B cell (primary cell): ENCODE measurements at regions not wholly inside any gene's neighbourhood (a gene's known extent, or its start where the extent isn't known, plus 50 kb on each side); places are given as distances from the start of the nearest gene placed in this dataset.

Experiments used
- ATAC-seq: fragments of 200-7000 bp; cut with Tn5 transposase; one replicate; pipeline ENCODE4 v1.10.0; 2021; ENCODE audit warnings: low read depth, mild to moderate bottlenecking, moderate number of reproducible peaks, moderate library complexity
- CTCF ChIA-PET: fragments of 350-600 bp; sonication (Branson Sonifier 250); formaldehyde crosslinking; loops from one replicate; lab custom pipeline; 2021; ENCODE audit warnings: antibody characterized with exemption, inconsistent platforms; lab: Charles Lee
- POLR2A ChIA-PET: fragments of 350-600 bp; sonication (Branson Sonifier 250); formaldehyde crosslinking; loops from one replicate; lab custom pipeline; 2021; ENCODE audit warnings: antibody characterized with exemption; lab: Charles Lee
- DNase-seq: peaks from one replicate; pipeline ENCODE4 v3.0.0; 2013
- H2AFZ ChIP-seq: 2 replicates; pipeline ENCODE4 v1.6.1; 2012; ENCODE audit warnings: mild to moderate bottlenecking, low read depth, low read length; ENCODE audit not compliant: insufficient read depth, poor library complexity, severe bottlenecking
- H3K27ac ChIP-seq, 2 donors: 1 replicate in 1 of 2; 2 replicates in 1 of 2; pipeline ENCODE4 v1.5.1; 2012 to 2013; ENCODE audit warnings: low read length in 2 of 2, mild to moderate bottlenecking in 2 of 2, moderate library complexity in 1 of 2
- H3K27me3 ChIP-seq, 4 experiments: fragments of 200-600 bp in 1 of 4; sonication (generic) in 1 of 4; replicated peaks in 1 of 4; 1 replicate in 2 of 4; 2 replicates in 2 of 4; pipeline versions ENCODE4 v1.6.1 to v1.7.0; 2013 to 2016; ENCODE audit warnings: low read length in 3 of 4, mild to moderate bottlenecking in 2 of 4, mixed read lengths in 1 of 4, moderate library complexity in 1 of 4; ENCODE audit not compliant: insufficient read depth in 4 of 4, control insufficient read depth in 3 of 4; ENCODE audit errors: control extremely low read depth in 1 of 4
- H3K36me3 ChIP-seq, 2 experiments: replicated peaks in 1 of 2; 1 replicate in 1 of 2; 2 replicates in 1 of 2; pipeline versions ENCODE4 v1.6.1 to v1.7.1; 2013; ENCODE audit warnings: low read length in 1 of 2; ENCODE audit not compliant: insufficient read depth in 2 of 2, control insufficient read depth in 1 of 2; ENCODE audit errors: control extremely low read depth in 1 of 2, extremely low read depth in 1 of 2
- H3K4me1 ChIP-seq, 2 donors: fragments of 200-600 bp in 1 of 2; sonication (generic) in 1 of 2; 1 replicate in 1 of 2; 2 replicates in 1 of 2; pipeline versions ENCODE4 v1.5.1 to v1.6.1; 2013 to 2017; ENCODE audit warnings: low read length in 2 of 2; ENCODE audit not compliant: control insufficient read depth in 2 of 2, insufficient read depth in 2 of 2
- H3K4me2 ChIP-seq: replicated peaks from 2 replicates; pipeline ENCODE3; 2012; ENCODE audit warnings: mild to moderate bottlenecking, low read depth, low read length; ENCODE audit not compliant: poor library complexity, severe bottlenecking
- H3K4me3 ChIP-seq, 5 experiments: fragments of 200-600 bp in 1 of 5; sonication (generic) in 1 of 5; 1 replicate in 3 of 5; 2 replicates in 2 of 5; pipeline versions ENCODE4 v1.5.1 to v1.7.0; 2011 to 2016; ENCODE audit warnings: low read length in 4 of 5, mild to moderate bottlenecking in 4 of 5, low read depth in 2 of 5, control low read depth in 1 of 5, moderate library complexity in 1 of 5; ENCODE audit not compliant: insufficient read depth in 1 of 5; ENCODE audit errors: control extremely low read depth in 1 of 5, extremely low read depth in 1 of 5
- H3K79me2 ChIP-seq: fragments of 200-600 bp; sonication (generic); one replicate; pipeline ENCODE4 v1.6.0; 2016; ENCODE audit warnings: low read length; ENCODE audit not compliant: control insufficient read depth, insufficient read depth
- H3K9ac ChIP-seq: fragments of 200-600 bp; sonication (generic); 2 replicates; pipeline ENCODE4 v1.6.1; 2017; ENCODE audit warnings: mild to moderate bottlenecking, low read length, moderate library complexity
- H3K9me3 ChIP-seq, 3 donors: one replicate each; pipeline versions ENCODE4 v1.6.1 to v1.7.1; 2013; ENCODE audit warnings: low read length in 2 of 3; ENCODE audit not compliant: control insufficient read depth in 2 of 3, insufficient read depth in 1 of 3; ENCODE audit errors: control extremely low read depth in 1 of 3
- H4K20me1 ChIP-seq: 2 replicates; pipeline ENCODE4 v1.6.0; 2012; ENCODE audit warnings: mild to moderate bottlenecking, low read length; ENCODE audit not compliant: insufficient read depth, control insufficient read depth, poor library complexity, severe bottlenecking
- H3K27ac Mint-ChIP-seq: one replicate; pipeline ENCODE4 v1.8.0; 2021; ENCODE audit warnings: mixed read lengths
- H3K27me3 Mint-ChIP-seq: one replicate; pipeline ENCODE4 v1.8.0; 2021; ENCODE audit warnings: mixed read lengths
- H3K4me1 Mint-ChIP-seq: one replicate; pipeline ENCODE4 v1.8.0; 2021; ENCODE audit warnings: mixed read lengths
- H3K4me3 Mint-ChIP-seq: one replicate; pipeline ENCODE4 v1.8.0; 2021; ENCODE audit warnings: mixed read lengths
- H3K9me3 Mint-ChIP-seq: one replicate; pipeline ENCODE4 v1.8.0; 2022; ENCODE audit warnings: mixed read lengths; ENCODE audit not compliant: insufficient read depth
- EZH2 ChIP-seq: IDR thresholded peaks from 2 replicates; pipeline ENCODE4 v1.6.1; 2012; ENCODE audit warnings: borderline replicate concordance, low read depth, mild to moderate bottlenecking, moderate library complexity, low read length; ENCODE audit not compliant: insufficient read depth, poor library complexity, severe bottlenecking
- WGBS: methylation state at CpG from one replicate; pipeline ENCODE4 v1.1.5; 2013; ENCODE audit warnings: missing lambda C conversion rate; ENCODE audit not compliant: insufficient coverage; 5-methylcytosine and 5-hydroxymethylcytosine counted together
- intact Hi-C: fragments of 100-400 bp; cut with micrococcal nuclease; formaldehyde crosslinking; loops from one replicate; pipeline ENCODE4 v1.10.0; 2022
- TF ChIP-seq, protein P1 (sequence below): fragments of 200-600 bp; IDR thresholded peaks from one replicate; pipeline ENCODE4 v1.8.0; 2022; ENCODE audit warnings: antibody characterized with exemption, mild to moderate bottlenecking

DNA sequence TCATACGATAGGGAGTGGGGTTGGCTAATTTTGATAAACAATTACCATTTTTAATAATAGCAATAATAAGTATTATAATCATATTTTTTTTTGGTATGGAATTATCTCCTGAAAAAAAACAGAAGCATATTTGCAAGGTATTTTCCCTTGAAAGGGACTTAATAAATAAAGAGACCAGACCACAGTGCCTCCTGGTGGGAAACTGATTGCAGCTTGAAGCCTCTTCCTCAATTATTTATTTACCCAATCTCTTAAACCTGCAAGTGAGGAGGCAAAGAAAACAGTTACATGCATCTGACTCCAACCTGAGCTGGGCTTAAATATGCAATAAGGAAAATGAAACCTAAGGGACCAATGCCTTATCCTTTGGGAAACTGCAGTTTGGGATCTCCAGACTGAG is 388.1 kb upstream of the ACO1 start:
- TF ChIP-seq EZH2 = no peak
- TF ChIP-seq, protein P1, sequence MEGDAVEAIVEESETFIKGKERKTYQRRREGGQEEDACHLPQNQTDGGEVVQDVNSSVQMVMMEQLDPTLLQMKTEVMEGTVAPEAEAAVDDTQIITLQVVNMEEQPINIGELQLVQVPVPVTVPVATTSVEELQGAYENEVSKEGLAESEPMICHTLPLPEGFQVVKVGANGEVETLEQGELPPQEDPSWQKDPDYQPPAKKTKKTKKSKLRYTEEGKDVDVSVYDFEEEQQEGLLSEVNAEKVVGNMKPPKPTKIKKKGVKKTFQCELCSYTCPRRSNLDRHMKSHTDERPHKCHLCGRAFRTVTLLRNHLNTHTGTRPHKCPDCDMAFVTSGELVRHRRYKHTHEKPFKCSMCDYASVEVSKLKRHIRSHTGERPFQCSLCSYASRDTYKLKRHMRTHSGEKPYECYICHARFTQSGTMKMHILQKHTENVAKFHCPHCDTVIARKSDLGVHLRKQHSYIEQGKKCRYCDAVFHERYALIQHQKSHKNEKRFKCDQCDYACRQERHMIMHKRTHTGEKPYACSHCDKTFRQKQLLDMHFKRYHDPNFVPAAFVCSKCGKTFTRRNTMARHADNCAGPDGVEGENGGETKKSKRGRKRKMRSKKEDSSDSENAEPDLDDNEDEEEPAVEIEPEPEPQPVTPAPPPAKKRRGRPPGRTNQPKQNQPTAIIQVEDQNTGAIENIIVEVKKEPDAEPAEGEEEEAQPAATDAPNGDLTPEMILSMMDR = no peak
- Histone ChIP-seq H3K4me2 (no peak overlapping the region), H3K4me3 (no peak overlapping the region), H2AFZ (no peak overlapping the region), H3K9ac (no peak overlapping the region), H4K20me1 (no peaks in the 10 kb centered on the region), H3K36me3 (no peaks in the 10 kb centered on the region), H3K9me3 (no peaks in the 10 kb centered on the region), H3K27me3 (no peaks in the 10 kb centered on the region), H3K4me1 (no peaks in the 10 kb centered on the region), H3K79me2 (no peaks in the 10 kb centered on the region), H3K27ac (no peak overlapping the region)
- Mint-ChIP-seq H3K27ac (no peak overlapping the region), H3K4me1 (no peaks in the 10 kb centered on the region), H3K9me3 (peaks cover 2% of the 10 kb centered on the region), H3K27me3 (no peaks in the 10 kb centered on the region), H3K4me3 (no peak overlapping the region)
- no CpG with 5 or more reads among the region's 1 CpG for WGBS
- DNase-seq = no peak
- intact Hi-C loops = no loop called here
- ChIA-PET POLR2A (no interaction called here), CTCF (interaction anchor here (0.7 kb wide), 1 partner anchor 51 kb away, joined by 4 read pairs; no protein-coding TSS in a partner anchor)
- ATAC-seq = no peak

DNA sequence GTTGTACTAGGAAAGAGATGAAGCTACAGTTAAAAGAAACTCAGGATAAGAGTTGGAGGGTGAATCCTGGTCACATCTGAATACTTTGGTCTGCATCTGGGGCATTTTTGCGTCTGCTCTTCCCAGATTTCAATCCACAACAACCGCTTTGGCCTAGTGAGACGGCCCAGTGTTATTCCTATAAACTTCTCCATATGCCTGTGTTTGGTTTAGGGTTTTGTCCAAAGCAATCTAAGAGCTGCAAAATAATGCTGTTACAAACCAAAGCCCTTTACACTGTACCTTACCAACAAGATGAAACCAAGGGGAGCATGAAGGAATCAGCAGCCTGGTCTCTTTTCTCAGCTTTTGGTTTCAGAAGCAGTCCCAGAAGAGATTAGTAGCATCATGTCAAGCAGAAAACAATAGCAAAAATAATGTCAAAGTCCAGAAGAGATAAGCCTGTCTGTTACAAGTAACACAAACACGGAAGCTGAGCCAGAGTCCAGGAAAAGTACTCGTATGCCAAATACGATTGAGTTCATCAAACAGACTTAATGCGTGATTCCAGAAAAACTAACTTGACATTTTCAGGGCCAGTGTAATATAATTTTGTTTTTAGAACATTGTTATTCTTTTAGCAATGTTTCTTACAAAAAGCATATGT is 379.9 kb upstream of the ACO1 start:
- Histone ChIP-seq H3K27ac (no peak overlapping the region), H3K79me2 (no peaks in the 10 kb centered on the region), H3K4me2 (no peak overlapping the region), H3K36me3 (no peaks in the 10 kb centered on the region), H2AFZ (no peak overlapping the region), H3K9me3 (peaks cover 0 to 4% (median 0%) of the 10 kb centered on the region in 3 donors), H3K4me3 (no peak overlapping the region), H3K27me3 (no peaks in the 10 kb centered on the region), H3K9ac (no peak overlapping the region), H4K20me1 (no peaks in the 10 kb centered on the region), H3K4me1 (no peaks in the 10 kb centered on the region)
- TF ChIP-seq, protein P1 = no peak
- TF ChIP-seq EZH2 = no peak
- no peak overlapping the region for H3K4me3 Mint-ChIP-seq
- no peak for DNase-seq
- intact Hi-C loops = no loop called here
- 100% methylated on average over 1 of the region's 7 CpGs for WGBS
- CTCF ChIA-PET = no interaction called here
- H3K9me3 Mint-ChIP-seq = no peaks in the 10 kb centered on the region
- POLR2A ChIA-PET = no interaction called here
- H3K4me1 Mint-ChIP-seq = no peaks in the 10 kb centered on the region
- no peak for ATAC-seq
- H3K27me3 Mint-ChIP-seq = no peaks in the 10 kb centered on the region
- H3K27ac Mint-ChIP-seq = no peak overlapping the region
